M059J (cell line): ENCODE measurements at regions not wholly inside any gene's neighbourhood (a gene's known extent, or its start where the extent isn't known, plus 50 kb on each side); places are given as distances from the start of the nearest gene placed in this dataset.
"Not testable (repeated sequence)": the region's sequence is repeated elsewhere in the genome, so short reads cannot be mapped to it uniquely, and the experiment has no call there.

Source experiments
- DNase-seq: peaks from one replicate; pipeline ENCODE4 v3.0.0-alpha.2; 2012; ENCODE audit warnings: low read depth

DNA sequence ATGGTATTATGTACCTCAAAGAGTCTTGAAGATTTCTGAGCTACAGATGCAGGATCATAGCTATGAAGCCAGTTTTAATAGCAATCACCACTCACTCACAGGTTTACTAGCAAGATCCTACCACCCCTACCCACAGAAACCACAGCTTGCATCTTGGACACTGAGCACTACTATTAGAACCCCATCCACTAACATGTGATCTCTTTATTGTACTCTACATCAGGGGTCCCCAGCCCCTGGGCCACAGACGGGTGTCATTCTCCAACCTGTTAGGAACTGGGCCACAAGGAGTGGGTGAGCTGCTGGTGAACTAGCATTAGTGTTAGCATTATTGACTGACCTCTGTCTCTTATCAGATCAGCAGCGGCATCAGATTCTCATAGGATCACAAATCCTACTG lies 844.8 kb upstream of the CHORDC1 start:
- DNase-seq, result no peak

DNA sequence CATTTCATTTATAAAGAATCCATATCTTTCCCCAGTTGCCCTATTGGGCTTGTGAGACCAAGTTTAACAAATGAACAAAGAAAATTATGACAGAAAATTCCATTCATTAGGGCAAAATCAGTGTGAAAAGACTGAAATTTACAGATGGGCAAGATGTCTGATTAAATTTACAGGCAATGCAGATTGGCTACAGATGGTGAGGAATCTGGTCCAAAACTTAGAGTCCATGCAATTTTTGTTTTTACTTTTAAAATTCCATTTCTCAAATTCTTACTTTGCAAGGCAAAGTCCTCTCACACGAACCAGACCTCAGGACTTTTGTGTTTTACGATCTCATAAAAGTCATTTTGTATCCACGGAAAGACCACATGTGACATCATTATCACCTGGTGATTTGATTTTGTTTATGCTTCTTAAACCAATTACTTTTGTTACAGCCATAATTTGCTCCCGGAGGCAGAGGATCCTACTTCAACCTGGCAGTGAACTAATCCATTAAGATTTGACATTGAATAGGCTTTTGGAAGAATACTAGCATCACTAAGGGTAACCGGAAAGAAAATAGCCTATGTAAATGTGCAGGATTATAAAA lies 843.7 kb upstream of the CHORDC1 start:
- DNase-seq, result no peak

DNA sequence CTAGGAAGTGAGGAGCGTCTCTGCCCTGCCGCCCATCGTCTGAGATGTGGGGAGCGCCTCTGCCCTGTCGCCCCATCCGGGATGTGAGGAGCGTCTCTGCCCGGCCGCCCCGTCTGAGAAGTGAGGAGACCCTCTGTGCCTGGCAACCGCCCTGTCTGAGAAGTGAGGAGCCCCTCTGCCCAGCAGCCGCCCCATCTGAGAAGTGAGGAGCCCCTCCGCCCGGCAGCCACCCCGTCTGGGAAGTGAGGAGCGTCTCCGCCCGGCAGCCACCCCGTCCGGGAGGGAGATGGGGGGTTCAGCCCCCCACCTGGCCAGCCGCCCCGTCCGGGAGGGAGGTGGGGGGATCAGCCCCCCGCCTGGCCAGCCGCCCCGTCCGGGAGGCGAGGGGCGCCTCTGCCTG lies 840.5 kb upstream of the CHORDC1 start:
- not testable (repeated sequence) for DNase-seq

DNA sequence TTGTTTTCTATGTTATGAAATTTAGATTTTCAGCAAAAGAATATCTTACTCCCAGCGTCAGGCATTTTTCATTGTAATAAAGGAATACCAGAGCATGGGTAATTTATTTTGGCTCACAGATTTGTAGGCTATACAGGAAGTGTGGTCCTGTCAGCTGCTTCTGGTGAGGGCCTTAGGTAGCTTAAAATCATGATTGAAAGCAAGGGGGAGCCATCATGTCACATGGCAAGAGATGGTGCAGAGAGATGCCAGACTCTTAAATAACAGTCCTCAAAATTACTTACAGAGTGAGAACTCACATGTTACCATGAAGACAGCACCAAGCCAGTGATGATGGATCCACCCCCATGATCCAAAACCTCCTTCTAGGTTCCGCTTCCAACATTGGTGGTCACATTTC lies 825.0 kb upstream of the CHORDC1 start:
- no peak for DNase-seq

DNA sequence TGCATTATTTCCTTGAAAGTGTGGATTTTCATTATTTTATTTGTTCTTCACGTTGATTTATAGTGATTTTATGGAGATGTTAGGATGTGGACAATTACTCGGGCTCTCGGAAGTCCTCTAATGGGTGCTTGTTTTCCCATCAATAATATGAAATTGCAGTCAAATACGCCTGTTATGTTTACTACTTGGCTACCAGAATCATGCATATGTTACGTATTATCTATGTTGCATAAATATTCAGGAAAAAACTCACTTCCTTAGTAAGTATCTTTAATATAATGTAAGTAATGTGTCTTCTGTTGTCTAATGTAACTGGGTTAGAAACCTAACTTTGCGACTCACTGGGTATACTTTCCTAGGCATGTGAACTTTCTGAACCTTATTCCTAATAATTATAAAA lies 823.4 kb upstream of the CHORDC1 start:
- DNase-seq, result no peak

DNA sequence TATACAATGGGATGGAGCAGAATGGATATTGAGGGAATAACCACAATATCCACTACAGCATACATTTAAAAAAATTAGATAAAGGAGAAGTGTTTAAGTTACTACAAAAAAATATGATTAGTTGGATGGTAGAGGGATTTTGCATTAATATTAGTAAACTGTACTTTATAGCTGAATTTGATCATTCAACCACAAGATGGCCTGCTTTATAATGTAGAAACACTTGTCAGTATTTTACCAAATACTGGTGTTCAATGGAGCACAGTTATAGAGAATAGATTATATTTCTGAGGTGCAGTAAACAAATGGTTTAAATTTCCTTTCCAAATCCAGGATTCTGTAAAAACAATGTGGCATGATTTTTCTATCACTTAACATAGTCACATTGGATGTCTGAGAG lies 818.8 kb upstream of the CHORDC1 start:
- DNase-seq, result no peak

DNA sequence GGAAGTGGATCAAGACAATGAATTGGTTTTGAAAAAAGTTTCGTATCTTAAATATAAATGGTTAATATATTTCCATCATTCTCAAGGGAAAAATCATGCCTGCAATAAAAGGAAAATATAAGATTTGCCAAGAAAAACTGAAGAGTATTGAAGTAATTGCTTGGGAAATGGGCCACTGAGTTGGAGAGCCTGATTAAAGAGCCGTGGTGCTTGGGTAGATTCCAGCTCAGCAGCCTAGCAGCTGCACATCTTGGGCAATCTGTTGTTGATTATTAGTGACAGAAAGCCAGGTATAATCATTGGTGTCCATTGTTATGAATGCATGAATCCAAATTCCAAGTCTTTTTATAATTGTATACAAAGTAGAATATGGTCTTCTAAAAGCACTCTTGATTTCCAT lies 800.9 kb upstream of the CHORDC1 start:
- no peak for DNase-seq

DNA sequence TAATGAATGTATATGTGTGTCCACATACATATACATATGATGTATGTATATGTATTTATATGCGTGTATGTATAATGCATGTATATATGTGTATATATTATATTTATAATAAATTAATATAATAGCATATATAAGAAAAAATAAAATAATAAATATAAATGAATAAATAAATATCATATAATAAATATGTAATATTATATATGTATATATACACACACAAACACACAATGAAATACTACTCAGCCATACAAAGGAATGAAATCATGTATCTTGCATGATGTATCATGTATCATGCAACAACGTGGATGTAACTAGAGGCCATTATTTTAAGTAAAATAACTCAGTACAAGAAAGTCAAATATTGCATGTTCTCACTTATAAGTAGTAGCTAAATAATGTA lies 788.7 kb upstream of the CHORDC1 start:
- DNase-seq, result no peak

DNA sequence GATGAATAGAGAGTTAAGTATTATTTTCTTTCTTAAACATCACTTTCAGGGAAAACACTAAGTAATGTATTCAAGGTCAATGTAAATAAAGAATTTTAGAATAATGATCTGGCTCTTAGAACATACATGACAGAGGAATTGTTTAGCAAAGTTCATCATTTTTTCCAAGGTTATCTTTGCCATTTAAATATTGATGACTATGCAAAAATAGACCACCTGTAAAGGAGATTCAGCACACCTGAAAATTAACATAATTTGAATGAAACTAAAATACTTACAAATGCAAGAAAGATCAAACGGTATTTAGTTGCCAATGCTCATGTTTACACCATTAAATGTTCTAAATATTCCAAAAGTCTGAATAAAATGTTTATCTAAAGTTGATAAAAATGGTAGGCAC lies 782.6 kb upstream of the CHORDC1 start:
- no peak for DNase-seq

DNA sequence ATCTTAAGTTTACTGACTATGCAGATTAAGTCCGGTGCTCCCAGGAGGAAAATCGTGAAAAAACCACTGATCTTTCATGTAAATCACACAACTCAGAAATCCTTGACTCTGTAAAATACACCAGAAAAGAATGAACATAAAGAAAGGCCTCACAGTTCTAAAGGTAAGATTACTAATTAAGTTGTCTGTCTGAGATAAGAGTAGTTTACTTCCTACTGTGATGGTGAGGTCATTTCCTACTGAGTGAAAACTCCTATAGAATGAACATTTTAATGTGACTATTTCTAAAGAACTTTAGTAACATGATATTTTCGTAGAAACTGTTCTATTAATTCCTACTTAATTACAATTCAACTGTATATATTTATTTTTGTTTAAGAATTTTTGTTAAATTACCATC lies 774.4 kb upstream of the CHORDC1 start:
- no peak for DNase-seq

DNA sequence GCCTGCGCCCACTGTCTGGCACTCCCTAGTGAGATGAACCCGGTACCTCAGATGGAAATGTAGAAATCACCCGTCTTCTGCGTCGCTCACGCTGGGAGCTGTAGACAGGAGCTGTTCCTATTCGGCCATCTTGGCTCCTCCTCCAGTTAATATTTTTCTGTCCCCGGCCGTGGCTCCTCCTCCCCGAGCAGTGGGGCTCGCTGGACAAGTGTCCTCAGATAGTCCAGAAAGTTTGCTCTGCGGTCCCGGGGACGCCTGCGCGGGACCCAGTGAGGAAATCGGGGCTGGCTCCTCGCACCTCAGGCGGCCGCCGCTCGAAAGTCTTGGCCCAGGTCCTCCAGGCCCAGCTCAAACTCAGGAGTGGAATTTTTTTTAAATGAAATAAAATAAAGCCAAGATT lies 749.3 kb upstream of the CHORDC1 start:
- DNase-seq, result not testable (repeated sequence)

DNA sequence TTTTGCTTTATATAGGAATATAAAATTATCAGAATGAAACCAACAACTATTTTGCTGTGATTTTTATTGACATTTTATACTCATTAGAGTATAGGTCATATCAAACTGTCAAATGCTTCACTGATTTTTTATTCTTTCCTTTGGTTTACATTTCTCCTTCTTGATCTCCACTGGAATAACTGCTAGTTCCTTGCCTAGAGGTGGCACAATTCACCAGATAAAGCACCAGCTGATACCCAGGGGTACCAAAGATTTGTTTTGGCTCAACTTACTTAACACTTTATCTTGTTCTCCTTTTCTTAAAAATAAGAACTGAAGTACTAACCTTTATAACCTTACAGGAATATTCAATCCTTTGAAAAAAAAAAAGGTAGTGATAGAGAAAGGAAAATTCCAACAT lies 725.1 kb upstream of the CHORDC1 start:
- DNase-seq, result no peak

DNA sequence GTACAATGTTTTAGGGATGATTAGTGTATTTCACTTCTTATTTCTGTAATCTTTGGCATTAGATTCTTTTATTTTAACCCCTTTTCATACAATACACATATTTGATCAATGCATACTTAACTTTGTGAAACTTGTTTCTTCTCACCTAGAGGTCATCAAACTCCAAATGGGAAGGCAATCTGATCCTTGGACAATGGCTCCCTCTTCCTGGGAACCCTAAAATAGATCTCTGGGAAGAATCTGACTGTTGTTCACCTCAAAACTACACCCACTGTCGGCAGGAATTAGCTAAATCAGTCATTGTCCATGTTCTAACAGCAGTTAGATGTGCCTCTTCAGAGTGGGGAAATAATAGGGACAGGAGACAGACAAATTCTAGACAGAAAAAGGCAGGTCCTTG lies 707.4 kb upstream of the CHORDC1 start:
- no peak for DNase-seq

DNA sequence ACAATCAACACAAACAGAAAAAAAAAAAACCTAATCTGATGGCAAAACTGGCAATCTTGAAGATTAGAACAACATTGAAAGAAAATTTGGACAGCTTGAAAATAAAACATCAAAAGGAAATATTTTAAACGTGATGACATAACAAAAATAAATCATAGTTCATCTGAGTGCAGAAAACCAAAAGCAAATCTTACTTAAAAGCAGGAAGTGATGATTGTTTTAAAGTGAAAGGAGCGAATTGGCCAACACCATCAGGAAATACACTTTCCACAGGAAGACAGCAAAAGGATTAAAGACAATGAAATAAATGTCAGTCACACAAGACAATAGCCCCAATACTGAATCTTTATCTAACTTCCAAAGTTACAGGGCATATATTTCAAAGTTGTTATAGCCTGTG lies 696.5 kb upstream of the CHORDC1 start:
- no peak for DNase-seq

DNA sequence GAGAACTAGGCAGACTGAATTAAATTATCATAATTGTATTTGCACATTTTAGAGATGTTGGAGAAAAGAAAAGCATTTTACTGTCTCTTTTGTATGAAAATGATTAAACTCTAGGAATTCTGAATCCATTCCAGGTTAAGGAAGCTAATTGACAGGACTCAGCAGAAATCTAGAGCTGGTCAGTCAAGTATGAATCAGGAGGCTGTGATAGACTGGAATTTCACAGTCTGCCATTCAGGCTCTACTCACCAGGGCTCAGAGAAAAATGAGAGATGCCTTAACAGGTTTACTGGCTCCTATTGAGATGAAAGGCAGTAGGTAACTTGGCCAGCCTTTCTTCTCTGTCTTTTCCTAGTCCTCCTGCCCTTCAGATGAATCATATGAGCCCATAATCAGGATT lies 693.9 kb upstream of the CHORDC1 start:
- DNase-seq, result no peak

DNA sequence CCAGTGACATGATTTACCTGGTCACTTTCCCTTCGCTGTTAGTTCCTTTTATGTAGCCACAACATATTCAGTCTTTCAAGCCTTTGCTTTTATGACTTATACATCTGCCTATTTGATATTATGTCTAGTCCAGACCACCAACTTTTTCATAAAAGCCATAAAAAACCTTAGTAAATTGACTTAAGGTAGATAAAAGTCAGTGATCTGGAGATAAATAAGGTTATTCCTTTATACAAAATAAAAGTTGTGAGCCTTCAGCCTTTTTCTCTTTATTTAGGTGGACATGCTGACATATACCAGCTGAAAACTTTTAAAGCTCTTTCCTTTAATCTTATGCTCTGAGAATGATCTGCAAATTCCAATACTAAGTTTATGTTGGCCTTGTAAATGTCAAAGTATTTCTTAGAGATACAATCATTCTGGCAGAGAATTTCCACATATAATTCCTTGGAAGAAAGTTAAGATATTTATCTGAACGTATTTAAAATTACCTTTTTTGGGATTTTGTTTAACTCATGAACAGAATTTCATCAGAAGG lies 690.4 kb upstream of the CHORDC1 start:
- no peak for DNase-seq

DNA sequence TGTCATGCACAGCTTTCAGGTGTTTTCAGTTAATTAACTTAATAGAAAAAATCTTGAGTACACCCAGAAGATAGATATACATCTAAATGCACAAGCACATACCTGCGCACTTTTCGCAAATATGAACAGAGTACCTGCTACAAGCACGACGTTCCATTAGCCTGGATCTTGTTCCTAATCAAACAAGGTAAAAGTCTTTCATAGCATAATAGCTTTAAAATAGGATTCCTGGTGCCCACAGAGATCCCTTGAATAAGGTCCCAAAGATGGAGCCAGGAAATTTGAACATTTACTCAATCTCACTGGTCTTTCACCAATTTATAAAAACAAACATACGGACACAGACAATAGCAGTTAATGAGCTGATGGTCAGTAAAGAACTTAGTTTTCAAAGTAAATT lies 689.8 kb upstream of the CHORDC1 start:
- DNase-seq, result no peak

DNA sequence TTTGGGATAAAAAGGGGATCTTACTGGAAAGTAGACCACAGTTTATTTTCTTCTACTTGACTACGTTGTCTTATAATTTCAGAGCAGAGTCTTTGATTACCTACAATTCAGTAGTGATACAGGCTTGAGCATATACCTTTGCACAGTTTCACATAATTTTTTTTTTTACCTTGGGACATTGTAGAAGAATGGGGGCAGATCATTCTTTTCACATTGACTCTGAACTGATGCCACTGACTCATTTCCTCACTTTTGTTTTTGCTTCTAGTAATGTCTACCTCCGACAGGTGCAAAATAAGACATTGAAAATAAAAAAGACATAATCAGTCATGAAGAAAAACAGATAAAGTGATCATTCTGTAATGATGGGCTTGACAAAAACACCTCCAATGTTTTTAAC lies 688.3 kb upstream of the CHORDC1 start:
- no peak for DNase-seq

DNA sequence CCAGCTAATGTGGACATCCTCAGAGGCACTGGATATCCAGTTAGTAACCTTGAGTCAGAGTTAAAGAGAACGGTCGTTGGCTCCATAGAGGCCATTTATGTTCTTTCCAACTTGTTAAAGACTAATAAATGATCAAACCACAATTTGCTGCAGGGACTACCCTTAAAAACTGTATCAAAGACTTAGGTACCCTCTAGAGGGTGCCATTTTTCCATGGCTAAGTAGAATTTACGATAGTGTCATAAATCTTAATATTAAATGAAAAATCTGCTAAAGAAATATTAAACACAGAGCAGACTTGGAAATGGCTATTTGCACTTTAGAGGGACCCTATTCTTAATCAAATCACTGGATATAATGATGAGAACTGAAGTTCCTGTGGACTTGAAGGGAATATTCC lies 685.2 kb upstream of the CHORDC1 start:
- DNase-seq, result no peak

DNA sequence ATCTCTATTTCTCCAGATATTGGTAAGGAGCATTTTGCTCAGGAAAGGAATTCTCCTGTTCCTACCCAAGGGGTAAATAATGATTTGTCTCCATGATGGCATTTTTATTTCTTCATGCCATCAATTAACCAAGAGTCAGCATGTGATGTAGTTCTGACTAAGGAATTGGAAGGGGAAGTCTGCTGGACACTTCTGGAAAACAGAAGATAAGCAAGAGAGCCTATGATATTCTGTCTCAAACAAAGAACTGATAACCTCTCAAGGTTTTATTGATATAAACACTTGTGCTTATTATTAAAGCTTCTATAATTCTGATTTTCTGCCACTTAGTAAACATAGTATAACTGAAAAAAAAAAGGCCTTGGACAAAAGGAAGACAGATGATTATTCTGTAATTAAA lies 673.0 kb upstream of the CHORDC1 start:
- no peak for DNase-seq

DNA sequence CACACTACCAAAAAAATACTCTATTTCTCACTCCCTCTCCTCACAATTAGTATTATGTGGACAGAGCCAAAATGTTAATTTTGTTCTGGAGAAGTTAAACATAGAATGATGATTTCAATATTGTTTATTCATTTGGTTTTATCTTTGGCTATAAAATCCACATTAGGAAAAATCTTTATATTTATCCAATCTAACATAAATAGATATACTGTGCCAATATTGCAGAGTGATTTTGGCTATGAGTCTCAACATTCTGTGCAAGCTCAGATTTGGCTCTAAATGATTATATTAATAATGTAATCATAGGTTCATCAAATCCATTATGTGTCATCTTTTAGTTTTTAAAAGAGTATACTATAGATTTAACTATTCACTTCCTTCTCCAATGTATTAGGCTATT lies 667.5 kb upstream of the CHORDC1 start:
- DNase-seq, result no peak

DNA sequence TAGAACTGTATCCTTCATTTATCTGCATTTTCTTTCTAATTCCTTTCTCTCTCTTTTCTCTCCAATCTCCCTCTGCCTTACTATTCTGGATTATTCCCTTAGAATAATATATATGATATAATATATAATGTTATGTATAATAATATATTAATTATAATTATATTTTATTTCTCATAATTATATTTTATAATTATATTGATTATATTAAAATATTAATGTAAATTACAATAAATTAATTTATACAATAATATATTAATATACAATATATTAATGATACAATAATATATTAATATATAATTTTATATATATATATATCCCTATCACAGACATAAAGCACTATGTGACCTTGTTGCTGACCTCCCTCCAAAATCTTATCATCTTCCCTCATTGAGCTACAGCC lies 661.3 kb upstream of the CHORDC1 start:
- DNase-seq, result no peak

DNA sequence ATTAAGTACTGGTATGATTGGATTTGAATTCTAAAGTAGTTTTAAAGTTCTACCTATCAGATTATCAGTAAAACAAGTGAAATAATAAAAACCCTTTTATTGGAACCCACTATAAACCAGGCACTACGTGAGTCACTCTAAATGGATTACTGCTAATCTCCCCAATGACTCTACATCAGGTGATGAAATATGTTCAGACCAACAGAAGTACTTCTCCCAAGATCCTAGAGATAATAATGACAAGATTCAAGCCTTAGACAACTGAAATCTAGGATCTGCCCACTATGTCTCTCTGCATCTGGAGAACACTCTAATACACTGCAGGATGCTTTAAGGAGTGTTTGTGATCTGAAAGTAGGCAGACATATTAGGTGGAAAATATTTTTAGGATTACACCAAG lies 652.1 kb upstream of the CHORDC1 start:
- no peak for DNase-seq

DNA sequence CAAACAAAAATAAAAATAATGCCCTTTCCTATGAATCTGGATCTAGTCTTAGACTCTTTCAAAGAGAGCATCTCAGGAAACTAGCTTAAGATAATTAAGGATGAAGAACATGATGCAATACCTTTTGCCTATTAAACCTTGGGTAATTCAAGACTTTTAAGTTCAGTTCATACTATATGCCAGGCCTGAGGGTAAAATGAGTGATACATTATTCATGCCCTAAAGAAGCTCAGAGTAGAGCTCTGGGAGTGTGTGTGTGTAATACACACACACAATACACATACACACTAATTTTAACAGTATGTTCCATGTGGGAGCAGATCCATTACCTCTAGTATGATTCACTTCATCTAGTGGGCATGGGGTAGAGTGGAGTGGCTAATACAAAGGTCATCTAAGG lies 651.4 kb upstream of the CHORDC1 start:
- DNase-seq, result no peak

DNA sequence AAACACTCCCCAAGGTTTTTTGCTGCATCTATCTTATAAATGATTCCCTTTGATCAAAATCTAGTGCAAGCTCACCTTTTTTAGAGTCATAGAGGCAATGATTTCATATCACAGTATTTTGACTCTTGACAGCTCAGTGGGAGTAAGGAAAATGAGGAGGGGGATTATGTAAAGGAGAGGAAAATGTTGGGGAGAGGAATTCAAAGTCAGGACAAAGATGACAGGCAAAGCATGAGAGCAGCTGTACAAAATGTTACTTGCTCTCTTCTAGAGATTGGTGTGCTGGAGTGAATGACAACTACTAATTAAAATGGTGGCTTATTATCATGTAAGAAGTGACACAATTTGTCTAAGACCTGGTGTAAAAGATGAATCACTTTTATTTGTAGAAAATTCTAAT lies 644.6 kb upstream of the CHORDC1 start:
- no peak for DNase-seq
